K562 (cell line): ENCODE measurements at regions not wholly inside any gene's neighbourhood (a gene's known extent, or its start where the extent isn't known, plus 50 kb on each side); places are given as distances from the start of the nearest gene placed in this dataset.

Experiments
- ATAC-seq: fragments of 200-7000 bp; cut with Tn5 transposase; 3 replicates; pipeline ENCODE4 v1.9.1; 2020; ENCODE audit warnings: moderate library complexity
- BruUV-seq: library from RNA; stranded (reverse); fragments of 400-500 nt; replicated peaks from 2 replicates; lab custom pipeline; 2021; lab: Mats Ljungman, UMichigan
- CTCF ChIA-PET: fragments of 300-600 bp; formaldehyde crosslinking; extraction: SDS; loops from one replicate; lab custom pipeline; 2021; ENCODE audit warnings: low intra/inter-chr PET ratio; lab: Yijun Ruan, JAX
- POLR2A ChIA-PET: fragments of 300-600, 350-650 bp; sonication (Branson Sonifier 250); formaldehyde crosslinking; extraction: SDS; loops from one replicate; lab custom pipeline; 2021; ENCODE audit warnings: antibody characterized with exemption, inconsistent platforms; lab: Yijun Ruan, JAX
- DNase-seq, 4 experiments: peaks; one replicate each; pipeline versions ENCODE4 v3.0.0 to v3.0.0-alpha.2; 2011 to 2018; ENCODE audit warnings: low spot score in 3 of 4, mixed read lengths in 3 of 4; ENCODE audit errors: extremely low read depth in 1 of 4
- FAIRE-seq: peaks from 2 replicates; lab custom pipeline; 2011; peaks lifted over from hg19 to GRCh38; lab: Jason Lieb, UNC
- H2AFZ ChIP-seq: 2 replicates; pipeline ENCODE4 v1.6.0; 2011; ENCODE audit warnings: low read depth, low read length, control low read depth, inconsistent platforms
- H3K27ac ChIP-seq: fragments of 200-600 bp; 3 replicates; pipeline ENCODE4 v1.8.0; 2011; ENCODE audit warnings: low read depth, mild to moderate bottlenecking, control low read depth, inconsistent platforms, low read length, moderate library complexity, mixed read lengths; ENCODE audit errors: extremely low read depth
- H3K27me3 ChIP-seq, 2 experiments: fragments of 300-600 bp in 1 of 2; 2 replicates in 1 of 2; 3 replicates in 1 of 2; pipeline versions ENCODE4 v1.6.0 to v1.8.0; 2011; ENCODE audit warnings: inconsistent platforms in 2 of 2, low read length in 2 of 2, mild to moderate bottlenecking in 1 of 2, mixed read lengths in 1 of 2, moderate library complexity in 1 of 2; ENCODE audit not compliant: control insufficient read depth in 2 of 2, insufficient read depth in 2 of 2
- H3K36me3 ChIP-seq: fragments of 300-600 bp; 3 replicates; pipeline ENCODE4 v1.8.0; 2011; ENCODE audit warnings: mild to moderate bottlenecking, low read length, inconsistent platforms; ENCODE audit not compliant: control insufficient read depth, insufficient read depth
- H3K4me1 ChIP-seq, 2 experiments: fragments of 200-600 bp in 1 of 2; replicated peaks in 1 of 2; 2 replicates in 1 of 2; 3 replicates in 1 of 2; pipeline versions ENCODE4 v1.5.1 to v1.8.0; 2011; ENCODE audit warnings: inconsistent platforms in 2 of 2, low read length in 2 of 2, mild to moderate bottlenecking in 1 of 2, mixed read lengths in 1 of 2, moderate library complexity in 1 of 2; ENCODE audit not compliant: control insufficient read depth in 2 of 2, insufficient read depth in 2 of 2
- H3K4me2 ChIP-seq: 2 replicates; pipeline ENCODE4 v1.6.1; 2011; ENCODE audit warnings: low read length, control low read depth, inconsistent platforms, mixed read lengths; ENCODE audit not compliant: insufficient read depth
- H3K4me3 ChIP-seq: fragments of 200-600 bp; sonication (generic), shearing (Covaris generic); 2 replicates; pipeline ENCODE4 v1.5.1; 2016; ENCODE audit warnings: control low read depth, inconsistent platforms
- H3K79me2 ChIP-seq: fragments of 200-600 bp; 3 replicates; pipeline ENCODE4 v1.8.0; 2011; ENCODE audit warnings: low read length, inconsistent platforms; ENCODE audit not compliant: control insufficient read depth, insufficient read depth
- H3K9ac ChIP-seq, 2 experiments: 2 replicates each; pipeline versions ENCODE4 v1.6.0 to v1.6.1; 2011; ENCODE audit warnings: low read depth in 2 of 2, low read length in 2 of 2, control low read depth in 1 of 2, inconsistent platforms in 1 of 2, mild to moderate bottlenecking in 1 of 2, mixed read lengths in 1 of 2; ENCODE audit not compliant: insufficient read depth in 1 of 2
- H3K9me1 ChIP-seq: one replicate; pipeline ENCODE4 v1.6.0; 2011; ENCODE audit warnings: inconsistent platforms, mild to moderate bottlenecking, low read length, moderate library complexity; ENCODE audit not compliant: control insufficient read depth, insufficient read depth
- H3K9me3 ChIP-seq: replicated peaks from 2 replicates; pipeline ENCODE4 v1.5.1; 2011; ENCODE audit warnings: low read depth, low read length, inconsistent platforms; ENCODE audit not compliant: control insufficient read depth, insufficient read depth
- H4K20me1 ChIP-seq: replicated peaks from 2 replicates; pipeline ENCODE4 v1.6.1; 2011; ENCODE audit warnings: low read length, inconsistent platforms, mixed read lengths; ENCODE audit not compliant: control insufficient read depth, insufficient read depth
- AFF4 ChIP-seq: sonication (generic); formaldehyde crosslinking; IDR thresholded peaks from 2 replicates; pipeline ENCODE4 v1.8.0; 2023; ENCODE audit warnings: mild to moderate bottlenecking, missing genetic modification reagents
- EGR1 ChIP-seq: fragments of 450-650 bp; conservative IDR thresholded peaks from 2 replicates; pipeline ENCODE4 v1.6.1; 2017; ENCODE audit warnings: mild to moderate bottlenecking
- GATAD2A ChIP-seq: fragments of 450-650 bp; IDR thresholded peaks from 2 replicates; pipeline ENCODE4 v1.6.1; 2017
- HDAC3 ChIP-seq: fragments of 450-650 bp; IDR thresholded peaks from 2 replicates; pipeline ENCODE4 v1.6.1; 2018; ENCODE audit warnings: borderline replicate concordance, mild to moderate bottlenecking, moderate library complexity; ENCODE audit not compliant: partially characterized antibody
- MAZ ChIP-seq, 2 experiments: fragments of 450-650 bp in 1 of 2; sonication (generic) in 1 of 2; formaldehyde crosslinking; IDR thresholded peaks in 1 of 2; conservative IDR thresholded peaks in 1 of 2; 2 replicates each; pipeline versions ENCODE4 v1.4.0 to v1.5.0; 2020; ENCODE audit warnings: mild to moderate bottlenecking in 1 of 2, missing genetic modification reagents in 1 of 2
- POLR2G ChIP-seq: fragments of 200-400 bp; formaldehyde crosslinking; IDR thresholded peaks from 2 replicates; pipeline ENCODE4 v1.6.1; 2017; ENCODE audit warnings: low read depth, mild to moderate bottlenecking, antibody characterized with exemption, low read length, moderate library complexity
- U2AF1 ChIP-seq: fragments of 200-400 bp; formaldehyde crosslinking; optimal IDR thresholded peaks from 2 replicates; pipeline ENCODE3; 2017; ENCODE audit warnings: mild to moderate bottlenecking, low read depth, low read length, moderate library complexity
- ZNF76 ChIP-seq: fragments of 250-450 bp; sonication (Bioruptor Pico); IDR thresholded peaks from 2 replicates; pipeline ENCODE4 v1.4.0; 2020; ENCODE audit warnings: mild to moderate bottlenecking, moderate library complexity, borderline replicate concordance
- ZNF77 ChIP-seq: fragments of 250-450 bp; sonication (Bioruptor Pico); IDR thresholded peaks from 2 replicates; pipeline ENCODE4 v1.5.0; 2020
- ZNF780A ChIP-seq: fragments of 250-450 bp; sonication (Bioruptor Pico); IDR thresholded peaks from 2 replicates; pipeline ENCODE4 v1.5.0; 2021; ENCODE audit warnings: mild to moderate bottlenecking
- WGBS: fragments of 100-300 bp; shearing (Covaris generic); methylation state at CpG from one replicate; pipeline ENCODE4 v1.1.6; 2016; ENCODE audit warnings: low coverage, mixed read lengths; ENCODE audit not compliant: insufficient coverage; ENCODE audit errors: missing lambda C conversion rate; 5-methylcytosine and 5-hydroxymethylcytosine counted together
- in situ Hi-C: fragments of 300-500 bp; cut with MboI; formaldehyde crosslinking; loops from 4 replicates; pipeline ENCODE4 v1.15.0; 2018; ENCODE audit warnings: inconsistent platforms, mixed read lengths
- intact Hi-C: fragments of 100-400 bp; cut with micrococcal nuclease; formaldehyde crosslinking; loops from 2 replicates; pipeline ENCODE4 v1.14.2; 2022

- Histone ChIP-seq H2AFZ (no peak overlapping the region), H3K36me3 (no peaks in the 10 kb centered on the region), H3K4me1 (no peaks in the 10 kb centered on the region), H3K4me3 (no peak overlapping the region), H4K20me1 (no peaks in the 10 kb centered on the region), H3K4me2 (no peak overlapping the region), H3K27me3 (no peaks in the 10 kb centered on the region), H3K27ac (no peak overlapping the region), H3K9me3 (no peaks in the 10 kb centered on the region), H3K79me2 (no peaks in the 10 kb centered on the region), H3K9me1 (no peaks in the 10 kb centered on the region), H3K9ac (no peak overlapping the region)
- in situ Hi-C loops = loop anchor here (10.0 kb wide), 1 partner anchor 666 kb away; no protein-coding TSS in a partner anchor
- ATAC-seq (no peak), DNase-seq (no peak), FAIRE-seq (no peak)
- POLR2A ChIA-PET = interaction anchor here (0.6 kb wide), 1 partner anchor 843 kb away, joined by 3 read pairs; no protein-coding TSS in a partner anchor
- TF ChIP-seq GATAD2A (no peak), ZNF780A (no peak), U2AF1 (no peak), AFF4 (no peak), ZNF76 (CRISPR knock-in tag) (no peak), MAZ (CRISPR knock-in tag; conservative IDR thresholded peaks at IDR 0.05 in 1 of 2, IDR thresholded peaks at IDR 0.05 in 1 of 2) (no peak), HDAC3 (no peak), POLR2G (no peak), ZNF77 (no peak), EGR1 (no peak)
- no TSS peak for BruUV-seq
- CTCF ChIA-PET = no interaction called here
- intact Hi-C loops = loop anchor here (10.0 kb wide), 1 partner anchor 386 kb away; no protein-coding TSS in a partner anchor
- WGBS = 0% methylated on average over 1 of the region's 1 CpG
Observed at GRCh38 chr13:78319101-78319627, 284.2 kb downstream of the POU4F1 start.
